K562 (cell line): ENCODE measurements at regions not wholly inside any gene's neighbourhood (a gene's known extent, or its start where the extent isn't known, plus 50 kb on each side); places are given as distances from the start of the nearest gene placed in this dataset.

Experiments
- ATAC-seq: fragments of 200-7000 bp; cut with Tn5 transposase; 3 replicates; pipeline ENCODE4 v1.9.1; 2020; ENCODE audit warnings: moderate library complexity
- BruUV-seq: library from RNA; stranded (reverse); fragments of 400-500 nt; replicated peaks from 2 replicates; lab custom pipeline; 2021; lab: Mats Ljungman, UMichigan
- CTCF ChIA-PET: fragments of 300-600 bp; formaldehyde crosslinking; extraction: SDS; loops from one replicate; lab custom pipeline; 2021; ENCODE audit warnings: low intra/inter-chr PET ratio; lab: Yijun Ruan, JAX
- POLR2A ChIA-PET: fragments of 300-600, 350-650 bp; sonication (Branson Sonifier 250); formaldehyde crosslinking; extraction: SDS; loops from one replicate; lab custom pipeline; 2021; ENCODE audit warnings: antibody characterized with exemption, inconsistent platforms; lab: Yijun Ruan, JAX
- DNase-seq, 4 experiments: peaks; one replicate each; pipeline versions ENCODE4 v3.0.0 to v3.0.0-alpha.2; 2011 to 2018; ENCODE audit warnings: low spot score in 3 of 4, mixed read lengths in 3 of 4; ENCODE audit errors: extremely low read depth in 1 of 4
- FAIRE-seq: peaks from 2 replicates; lab custom pipeline; 2011; peaks lifted over from hg19 to GRCh38; lab: Jason Lieb, UNC
- H2AFZ ChIP-seq: 2 replicates; pipeline ENCODE4 v1.6.0; 2011; ENCODE audit warnings: low read depth, low read length, control low read depth, inconsistent platforms
- H3K27ac ChIP-seq: fragments of 200-600 bp; 3 replicates; pipeline ENCODE4 v1.8.0; 2011; ENCODE audit warnings: low read depth, mild to moderate bottlenecking, control low read depth, inconsistent platforms, low read length, moderate library complexity, mixed read lengths; ENCODE audit errors: extremely low read depth
- H3K27me3 ChIP-seq, 2 experiments: fragments of 300-600 bp in 1 of 2; 2 replicates in 1 of 2; 3 replicates in 1 of 2; pipeline versions ENCODE4 v1.6.0 to v1.8.0; 2011; ENCODE audit warnings: inconsistent platforms in 2 of 2, low read length in 2 of 2, mild to moderate bottlenecking in 1 of 2, mixed read lengths in 1 of 2, moderate library complexity in 1 of 2; ENCODE audit not compliant: control insufficient read depth in 2 of 2, insufficient read depth in 2 of 2
- H3K36me3 ChIP-seq: fragments of 300-600 bp; 3 replicates; pipeline ENCODE4 v1.8.0; 2011; ENCODE audit warnings: mild to moderate bottlenecking, low read length, inconsistent platforms; ENCODE audit not compliant: control insufficient read depth, insufficient read depth
- H3K4me1 ChIP-seq, 2 experiments: fragments of 200-600 bp in 1 of 2; replicated peaks in 1 of 2; 2 replicates in 1 of 2; 3 replicates in 1 of 2; pipeline versions ENCODE4 v1.5.1 to v1.8.0; 2011; ENCODE audit warnings: inconsistent platforms in 2 of 2, low read length in 2 of 2, mild to moderate bottlenecking in 1 of 2, mixed read lengths in 1 of 2, moderate library complexity in 1 of 2; ENCODE audit not compliant: control insufficient read depth in 2 of 2, insufficient read depth in 2 of 2
- H3K4me2 ChIP-seq: 2 replicates; pipeline ENCODE4 v1.6.1; 2011; ENCODE audit warnings: low read length, control low read depth, inconsistent platforms, mixed read lengths; ENCODE audit not compliant: insufficient read depth
- H3K4me3 ChIP-seq: fragments of 200-600 bp; sonication (generic), shearing (Covaris generic); 2 replicates; pipeline ENCODE4 v1.5.1; 2016; ENCODE audit warnings: control low read depth, inconsistent platforms
- H3K79me2 ChIP-seq: fragments of 200-600 bp; 3 replicates; pipeline ENCODE4 v1.8.0; 2011; ENCODE audit warnings: low read length, inconsistent platforms; ENCODE audit not compliant: control insufficient read depth, insufficient read depth
- H3K9ac ChIP-seq, 2 experiments: 2 replicates each; pipeline versions ENCODE4 v1.6.0 to v1.6.1; 2011; ENCODE audit warnings: low read depth in 2 of 2, low read length in 2 of 2, control low read depth in 1 of 2, inconsistent platforms in 1 of 2, mild to moderate bottlenecking in 1 of 2, mixed read lengths in 1 of 2; ENCODE audit not compliant: insufficient read depth in 1 of 2
- H3K9me1 ChIP-seq: one replicate; pipeline ENCODE4 v1.6.0; 2011; ENCODE audit warnings: inconsistent platforms, mild to moderate bottlenecking, low read length, moderate library complexity; ENCODE audit not compliant: control insufficient read depth, insufficient read depth
- H3K9me3 ChIP-seq: replicated peaks from 2 replicates; pipeline ENCODE4 v1.5.1; 2011; ENCODE audit warnings: low read depth, low read length, inconsistent platforms; ENCODE audit not compliant: control insufficient read depth, insufficient read depth
- H4K20me1 ChIP-seq: replicated peaks from 2 replicates; pipeline ENCODE4 v1.6.1; 2011; ENCODE audit warnings: low read length, inconsistent platforms, mixed read lengths; ENCODE audit not compliant: control insufficient read depth, insufficient read depth
- ZNF57 ChIP-seq: fragments of 450-650 bp; formaldehyde crosslinking; IDR thresholded peaks from 2 replicates; pipeline ENCODE4 v1.4.0; 2020; ENCODE audit warnings: mild to moderate bottlenecking, moderate library complexity
- WGBS: fragments of 100-300 bp; shearing (Covaris generic); methylation state at CpG from one replicate; pipeline ENCODE4 v1.1.6; 2016; ENCODE audit warnings: low coverage, mixed read lengths; ENCODE audit not compliant: insufficient coverage; ENCODE audit errors: missing lambda C conversion rate; 5-methylcytosine and 5-hydroxymethylcytosine counted together
- in situ Hi-C: fragments of 300-500 bp; cut with MboI; formaldehyde crosslinking; loops from 4 replicates; pipeline ENCODE4 v1.15.0; 2018; ENCODE audit warnings: inconsistent platforms, mixed read lengths
- intact Hi-C: fragments of 100-400 bp; cut with micrococcal nuclease; formaldehyde crosslinking; loops from 2 replicates; pipeline ENCODE4 v1.14.2; 2022
- TF ChIP-seq, protein P1 (sequence below): sonication (generic); formaldehyde crosslinking; IDR thresholded peaks from 2 replicates; pipeline ENCODE4 v1.8.1; 2022; ENCODE audit warnings: missing genetic modification reagents
- TF ChIP-seq, protein P2 (sequence below): fragments of 450-650 bp; formaldehyde crosslinking; IDR thresholded peaks from 2 replicates; pipeline ENCODE4 v1.4.0; 2020; ENCODE audit warnings: mild to moderate bottlenecking, moderate library complexity

GRCh38 chr7:22555476-22555875, 55.5 kb upstream of the STEAP1B start:
- Histone ChIP-seq H3K27ac (no peak overlapping the region), H3K9ac (no peak overlapping the region), H3K4me3 (no peak overlapping the region), H4K20me1 (no peaks in the 10 kb centered on the region), H3K79me2 (no peaks in the 10 kb centered on the region; the same call in 2 of the 3 replicates), H3K4me1 (no peaks in the 10 kb centered on the region; a peak in 2 of 5 replicates), H3K9me1 (peaks cover 3% of the 10 kb centered on the region), H2AFZ (no peak overlapping the region), H3K36me3 (no peaks in the 10 kb centered on the region), H3K9me3 (no peaks in the 10 kb centered on the region), H3K4me2 (no peak overlapping the region), H3K27me3 (no peaks in the 10 kb centered on the region)
- no peak for DNase-seq
- WGBS = 65% methylated on average over 8 of the region's 8 CpGs
- in situ Hi-C loops = no loop called here
- TF ChIP-seq, protein P1, sequence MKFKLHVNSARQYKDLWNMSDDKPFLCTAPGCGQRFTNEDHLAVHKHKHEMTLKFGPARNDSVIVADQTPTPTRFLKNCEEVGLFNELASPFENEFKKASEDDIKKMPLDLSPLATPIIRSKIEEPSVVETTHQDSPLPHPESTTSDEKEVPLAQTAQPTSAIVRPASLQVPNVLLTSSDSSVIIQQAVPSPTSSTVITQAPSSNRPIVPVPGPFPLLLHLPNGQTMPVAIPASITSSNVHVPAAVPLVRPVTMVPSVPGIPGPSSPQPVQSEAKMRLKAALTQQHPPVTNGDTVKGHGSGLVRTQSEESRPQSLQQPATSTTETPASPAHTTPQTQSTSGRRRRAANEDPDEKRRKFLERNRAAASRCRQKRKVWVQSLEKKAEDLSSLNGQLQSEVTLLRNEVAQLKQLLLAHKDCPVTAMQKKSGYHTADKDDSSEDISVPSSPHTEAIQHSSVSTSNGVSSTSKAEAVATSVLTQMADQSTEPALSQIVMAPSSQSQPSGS = no peak
- TF ChIP-seq, protein P2, sequence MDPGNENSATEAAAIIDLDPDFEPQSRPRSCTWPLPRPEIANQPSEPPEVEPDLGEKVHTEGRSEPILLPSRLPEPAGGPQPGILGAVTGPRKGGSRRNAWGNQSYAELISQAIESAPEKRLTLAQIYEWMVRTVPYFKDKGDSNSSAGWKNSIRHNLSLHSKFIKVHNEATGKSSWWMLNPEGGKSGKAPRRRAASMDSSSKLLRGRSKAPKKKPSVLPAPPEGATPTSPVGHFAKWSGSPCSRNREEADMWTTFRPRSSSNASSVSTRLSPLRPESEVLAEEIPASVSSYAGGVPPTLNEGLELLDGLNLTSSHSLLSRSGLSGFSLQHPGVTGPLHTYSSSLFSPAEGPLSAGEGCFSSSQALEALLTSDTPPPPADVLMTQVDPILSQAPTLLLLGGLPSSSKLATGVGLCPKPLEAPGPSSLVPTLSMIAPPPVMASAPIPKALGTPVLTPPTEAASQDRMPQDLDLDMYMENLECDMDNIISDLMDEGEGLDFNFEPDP (CRISPR knock-in tag) = no peak
- no peak for TF ChIP-seq ZNF57
- intact Hi-C loops = no loop called here
- BruUV-seq = no TSS peak
- no peak for FAIRE-seq
- ChIA-PET CTCF (interaction anchor here (1.1 kb wide), 1 partner anchor 173 kb away, joined by 3 read pairs; no protein-coding TSS in a partner anchor), POLR2A (no interaction called here)
- ATAC-seq = no peak
